Thyroid gland (tissue), 4 donors: ENCODE measurements at regions not wholly inside any gene's neighbourhood (a gene's known extent, or its start where the extent isn't known, plus 50 kb on each side); places are given as distances from the start of the nearest gene placed in this dataset.

Source experiments
- POLR2A ChIP-seq, 2 donors: fragments of 450-650 bp; IDR thresholded peaks; one replicate each; pipeline ENCODE4 v1.6.1; 2017; ENCODE audit warnings: antibody characterized with exemption in 2 of 2, mild to moderate bottlenecking in 2 of 2, moderate library complexity in 1 of 2
- TF ChIP-seq, protein P1 (sequence below), 6 experiments: fragments of 200-600 bp in 3 of 6; fragments of 450-650 bp in 3 of 6; sonication (generic) in 3 of 6; IDR thresholded peaks; one replicate each; pipeline ENCODE4 v1.5.1; 2016 to 2019; ENCODE audit warnings: antibody characterized with exemption in 6 of 6, mild to moderate bottlenecking in 2 of 6, inconsistent platforms in 1 of 6, moderate library complexity in 1 of 6

DNA sequence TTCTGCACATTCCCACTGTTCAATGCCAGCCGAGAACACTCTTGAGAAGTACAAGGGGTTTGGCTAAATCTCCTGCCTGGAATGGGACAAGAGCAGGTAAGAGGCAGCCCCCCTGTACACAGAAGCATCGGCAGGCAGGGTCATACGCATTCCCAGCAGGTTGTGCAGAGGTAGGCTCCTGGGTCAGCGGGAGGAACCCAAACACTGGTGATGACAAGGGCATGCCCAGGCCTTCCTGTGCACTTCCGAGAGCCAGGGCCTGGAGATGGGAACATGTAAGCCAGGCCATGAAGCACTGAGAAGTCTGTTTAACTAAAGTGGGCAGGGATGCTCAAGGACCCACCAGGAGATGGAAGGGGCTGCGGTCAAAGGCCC lies 130.3 kb upstream of the CHST15 start:
- TF ChIP-seq, protein P1, sequence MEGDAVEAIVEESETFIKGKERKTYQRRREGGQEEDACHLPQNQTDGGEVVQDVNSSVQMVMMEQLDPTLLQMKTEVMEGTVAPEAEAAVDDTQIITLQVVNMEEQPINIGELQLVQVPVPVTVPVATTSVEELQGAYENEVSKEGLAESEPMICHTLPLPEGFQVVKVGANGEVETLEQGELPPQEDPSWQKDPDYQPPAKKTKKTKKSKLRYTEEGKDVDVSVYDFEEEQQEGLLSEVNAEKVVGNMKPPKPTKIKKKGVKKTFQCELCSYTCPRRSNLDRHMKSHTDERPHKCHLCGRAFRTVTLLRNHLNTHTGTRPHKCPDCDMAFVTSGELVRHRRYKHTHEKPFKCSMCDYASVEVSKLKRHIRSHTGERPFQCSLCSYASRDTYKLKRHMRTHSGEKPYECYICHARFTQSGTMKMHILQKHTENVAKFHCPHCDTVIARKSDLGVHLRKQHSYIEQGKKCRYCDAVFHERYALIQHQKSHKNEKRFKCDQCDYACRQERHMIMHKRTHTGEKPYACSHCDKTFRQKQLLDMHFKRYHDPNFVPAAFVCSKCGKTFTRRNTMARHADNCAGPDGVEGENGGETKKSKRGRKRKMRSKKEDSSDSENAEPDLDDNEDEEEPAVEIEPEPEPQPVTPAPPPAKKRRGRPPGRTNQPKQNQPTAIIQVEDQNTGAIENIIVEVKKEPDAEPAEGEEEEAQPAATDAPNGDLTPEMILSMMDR (IDR thresholded peaks at IDR 0.05), result no peak
- no peak for TF ChIP-seq POLR2A (IDR thresholded peaks at IDR 0.05)
